Activated naive CD4-positive, alpha-beta T cell treated with Interleukin-2 at 50 U/mL for 16 hours (primary cell): ENCODE measurements at regions not wholly inside any gene's neighbourhood (a gene's known extent, or its start where the extent isn't known, plus 50 kb on each side); places are given as distances from the start of the nearest gene placed in this dataset.
"Not testable (repeated sequence)": the region's sequence is repeated elsewhere in the genome, so short reads cannot be mapped to it uniquely, and the experiment has no call there.

Experiments
- DNase-seq: peaks from one replicate; pipeline ENCODE4 v3.0.0-alpha.2; 2020

DNA sequence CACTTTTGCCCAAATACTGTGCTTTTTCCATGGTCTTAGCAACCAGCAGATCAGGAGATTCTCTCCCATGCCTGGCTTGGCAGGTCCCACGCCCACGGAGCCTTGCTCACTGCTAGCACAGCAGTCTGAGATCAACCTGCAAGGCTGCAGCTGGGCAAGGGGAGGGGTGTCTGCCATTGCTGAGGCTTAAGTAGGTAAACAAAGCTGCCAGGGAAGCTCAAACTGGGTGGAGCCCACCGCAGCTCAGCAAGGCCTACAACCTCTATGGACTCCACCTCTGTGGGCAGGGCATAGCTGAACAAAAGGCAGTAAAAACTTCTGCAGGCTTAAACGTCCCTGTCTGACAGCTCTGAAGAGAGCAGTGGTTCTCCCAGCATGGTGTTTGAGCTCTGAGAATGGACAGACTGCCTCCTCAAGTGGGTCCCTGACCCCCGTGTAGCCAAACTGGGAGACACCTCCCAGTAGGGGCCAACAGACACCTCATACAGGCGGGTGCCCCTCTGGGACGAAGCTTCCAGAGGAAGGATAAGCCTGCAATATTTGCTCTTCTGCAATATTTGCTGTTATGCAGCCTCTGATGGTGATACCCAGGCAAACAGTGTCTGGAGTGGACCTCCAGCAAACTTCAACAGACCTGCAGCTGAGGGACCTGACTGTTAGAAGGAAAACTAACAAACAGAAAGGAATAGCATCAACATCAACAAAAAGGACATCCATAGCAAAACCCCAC, 132.8 kb upstream of the STARD13 start:
- not testable (repeated sequence) for DNase-seq

DNA sequence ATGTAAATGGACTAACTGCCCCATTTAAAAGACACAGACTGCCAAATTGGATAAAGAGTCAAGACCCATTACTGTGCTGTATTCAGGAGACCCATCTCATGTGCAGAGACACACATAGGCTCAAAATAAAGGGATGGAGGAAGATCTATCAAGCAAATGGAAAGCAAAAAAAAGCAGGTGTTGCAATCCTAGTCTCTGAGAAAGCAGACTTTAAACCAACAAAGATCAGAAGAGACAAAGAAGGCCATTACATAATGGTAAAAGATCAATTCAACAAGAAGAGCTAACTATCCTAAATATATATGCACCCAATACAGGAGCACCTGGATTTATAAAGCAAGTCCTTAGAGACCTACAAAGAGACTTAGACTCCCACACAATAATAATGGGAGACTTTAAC, 134.6 kb upstream of the STARD13 start:
- not testable (repeated sequence) for DNase-seq

DNA sequence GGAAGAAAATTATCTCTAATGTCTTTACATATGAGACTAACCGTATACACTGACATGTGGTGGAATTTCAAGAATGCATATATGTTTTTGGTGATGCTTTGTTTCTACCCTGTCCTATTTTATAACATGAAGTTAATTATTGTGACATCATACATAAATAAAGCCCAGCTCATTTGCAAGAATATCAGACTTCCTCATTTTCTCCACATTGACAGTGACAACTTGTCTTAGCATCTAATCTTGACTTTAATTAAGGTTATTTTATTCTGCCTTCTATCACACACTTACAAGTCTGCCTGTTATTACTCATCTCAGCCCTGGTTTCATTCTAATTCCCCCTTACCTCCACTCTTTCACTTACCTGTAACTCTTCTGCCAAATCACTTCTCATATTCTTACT, 140.6 kb upstream of the STARD13 start:
- DNase-seq, result no peak

DNA sequence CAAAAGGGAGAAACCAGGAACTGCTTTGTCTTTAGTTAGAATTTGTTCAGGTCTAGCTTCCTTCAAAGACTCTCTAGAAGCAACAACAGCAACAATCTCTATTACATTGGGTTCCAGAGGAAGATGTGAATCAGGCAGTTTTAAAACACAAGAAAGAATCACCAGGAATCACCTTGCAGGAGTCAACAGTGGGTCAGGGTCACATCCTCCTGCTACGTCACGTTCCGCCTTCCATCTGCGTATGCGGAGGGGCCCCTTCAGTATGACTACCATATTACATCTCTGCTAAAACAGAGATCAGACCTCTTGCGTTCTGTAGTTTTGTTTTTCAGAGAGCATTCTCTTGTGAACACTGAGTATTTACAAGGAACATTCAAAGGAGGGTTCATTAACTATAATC, 147.8 kb upstream of the STARD13 start:
- no peak for DNase-seq

DNA sequence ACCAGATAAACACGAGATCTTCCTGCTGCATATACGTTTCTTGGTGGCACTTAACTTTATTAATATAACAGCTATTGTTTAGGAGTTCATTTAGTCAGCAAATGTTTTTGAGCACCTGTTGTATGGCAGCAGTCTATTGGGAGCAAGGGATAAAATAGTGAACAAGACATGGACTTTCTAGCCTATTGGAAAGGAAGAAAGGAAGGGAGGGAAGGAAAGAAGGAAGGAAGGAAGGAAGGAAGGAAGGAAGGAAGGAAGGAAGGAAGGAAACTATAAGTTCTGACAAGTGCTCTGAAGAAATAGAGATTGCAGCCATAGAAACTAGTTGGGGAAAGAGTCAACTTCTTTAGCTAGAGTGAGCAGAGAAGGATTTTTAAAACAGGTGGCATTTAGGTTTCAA, 149.1 kb upstream of the STARD13 start:
- DNase-seq, result no peak

DNA sequence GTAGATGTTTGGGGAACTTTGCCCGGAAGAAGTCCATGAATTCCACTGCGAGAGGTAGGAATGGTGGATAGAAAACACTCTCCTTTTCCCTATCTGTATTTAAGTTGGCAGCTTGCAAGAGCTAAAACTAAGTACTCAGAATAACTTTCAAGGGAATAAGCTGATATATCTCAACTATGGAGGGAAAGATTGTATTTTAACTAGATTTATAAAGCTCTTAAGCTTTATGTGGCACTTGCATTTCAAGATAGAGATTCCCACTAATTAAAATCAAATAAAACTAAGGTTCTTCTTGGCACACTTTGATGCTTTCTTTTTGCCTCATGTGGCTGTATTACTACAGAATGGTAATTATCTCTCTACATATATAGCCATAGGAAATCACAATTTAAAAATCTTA, 149.7 kb upstream of the STARD13 start:
- DNase-seq, result no peak

DNA sequence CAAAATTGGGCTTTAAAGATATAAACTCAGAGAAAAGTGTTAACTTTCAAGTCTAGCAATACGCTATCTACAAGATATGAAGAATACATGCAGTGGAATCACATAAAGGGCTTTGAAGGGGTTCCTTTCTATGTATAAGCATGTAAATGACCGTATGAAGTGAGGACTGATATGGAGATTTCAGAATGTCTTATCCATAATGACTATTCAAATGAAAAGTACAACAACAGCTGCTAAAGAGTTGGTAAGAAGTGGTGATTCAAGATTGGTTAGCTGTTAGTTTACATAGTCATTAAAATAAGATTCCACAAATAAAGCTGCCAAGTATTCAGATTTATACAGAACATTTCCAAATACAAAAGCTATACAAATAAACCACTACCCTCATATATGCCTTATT, 153.4 kb upstream of the STARD13 start:
- no peak for DNase-seq

DNA sequence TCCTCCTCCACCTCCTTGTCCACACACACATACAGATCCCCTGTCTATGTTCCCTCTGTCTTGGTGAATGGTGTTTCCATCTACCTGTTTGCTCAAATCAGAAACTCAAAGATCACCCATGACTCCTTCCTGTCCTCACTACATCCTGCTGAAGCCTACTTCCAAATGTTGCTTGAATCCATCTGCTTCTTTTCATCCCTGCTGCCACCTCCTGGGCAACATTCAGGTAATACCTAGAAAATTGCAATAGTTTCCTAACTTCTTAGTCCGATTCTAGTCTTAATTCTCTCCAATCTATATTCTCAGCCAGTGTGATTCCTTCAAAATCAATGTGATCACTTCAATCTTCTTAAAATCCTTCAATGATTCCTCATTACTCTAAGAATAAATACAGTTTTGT, 155.5 kb upstream of the STARD13 start:
- no peak for DNase-seq

DNA sequence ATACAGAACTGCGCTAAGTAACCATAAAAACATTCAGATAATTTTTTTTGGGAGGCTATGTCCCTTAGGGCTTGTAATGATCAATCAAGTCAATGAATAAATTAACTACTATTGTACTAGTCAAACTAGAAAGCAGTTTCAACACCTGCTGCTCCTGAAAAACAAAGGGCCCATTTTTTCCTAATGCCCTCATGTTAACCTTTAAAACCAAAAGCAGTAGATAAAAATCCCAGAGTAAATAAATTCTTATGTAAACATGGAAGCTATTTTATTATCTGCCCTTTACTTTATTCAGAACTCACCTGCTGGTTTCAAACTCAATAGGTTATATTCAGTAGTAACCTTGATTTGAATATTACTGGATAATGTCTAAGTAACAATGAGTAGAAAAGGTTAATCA, 159.5 kb upstream of the STARD13 start:
- no peak for DNase-seq

DNA sequence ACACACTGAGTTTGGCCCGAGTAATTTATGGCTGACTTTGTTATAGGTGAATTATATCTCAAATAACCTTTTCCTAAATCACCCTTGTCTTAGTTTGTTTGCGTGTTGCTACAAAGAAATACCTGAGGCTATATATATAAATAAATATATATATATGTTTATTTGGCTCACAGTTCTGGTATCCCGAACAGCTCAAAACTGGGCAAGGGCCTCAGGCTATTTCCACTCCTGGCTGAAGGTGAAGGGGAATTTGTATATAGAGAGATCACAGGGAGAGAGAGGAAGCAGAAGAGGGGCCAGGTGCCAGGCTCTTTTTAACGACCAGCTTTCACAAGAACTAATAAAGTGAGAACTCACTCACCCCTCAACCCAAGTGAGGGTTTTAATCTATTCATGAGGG, 159.9 kb upstream of the STARD13 start:
- no peak for DNase-seq

DNA sequence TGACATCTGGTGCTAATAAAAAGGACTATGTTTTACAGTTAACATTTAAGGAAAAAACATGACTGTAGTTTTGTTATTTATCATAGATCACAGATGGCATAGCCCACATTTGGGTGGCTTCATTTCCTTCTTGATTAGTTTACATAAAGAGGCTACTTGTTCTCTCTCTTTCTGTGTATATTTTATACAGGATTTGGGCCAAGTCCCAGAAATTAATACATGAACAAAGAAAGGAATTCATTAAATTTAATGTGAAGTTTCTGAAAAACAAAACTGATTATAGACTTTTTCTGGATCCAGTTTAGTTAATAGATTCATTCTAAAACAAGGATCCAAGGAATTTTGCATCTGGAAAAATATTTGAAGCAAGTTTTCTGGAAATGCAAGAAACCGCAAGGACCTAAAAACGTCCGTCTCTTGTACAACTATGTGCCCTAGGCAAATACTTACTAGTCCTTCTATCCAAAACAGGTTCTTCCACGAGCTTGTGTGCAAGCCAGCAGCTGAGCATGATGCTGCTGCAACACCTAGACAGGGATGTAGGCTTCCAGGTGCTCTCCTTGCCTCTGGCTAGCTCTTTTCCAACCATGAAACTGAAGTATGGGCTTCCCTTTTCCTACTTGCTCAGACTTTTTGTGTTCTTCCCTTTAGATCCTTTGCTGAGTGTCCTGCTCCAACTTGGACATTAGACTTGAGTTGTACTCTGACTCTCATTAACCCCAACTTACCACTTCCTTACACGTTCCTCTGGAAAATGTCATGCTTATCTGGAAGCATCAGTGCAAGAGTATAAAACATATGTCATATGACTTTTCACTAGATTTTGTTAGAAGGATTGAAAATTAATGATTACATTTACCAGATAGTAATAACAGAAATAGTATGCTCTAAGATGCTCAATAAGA, 161.5 kb upstream of the STARD13 start:
- DNase-seq, result no peak

DNA sequence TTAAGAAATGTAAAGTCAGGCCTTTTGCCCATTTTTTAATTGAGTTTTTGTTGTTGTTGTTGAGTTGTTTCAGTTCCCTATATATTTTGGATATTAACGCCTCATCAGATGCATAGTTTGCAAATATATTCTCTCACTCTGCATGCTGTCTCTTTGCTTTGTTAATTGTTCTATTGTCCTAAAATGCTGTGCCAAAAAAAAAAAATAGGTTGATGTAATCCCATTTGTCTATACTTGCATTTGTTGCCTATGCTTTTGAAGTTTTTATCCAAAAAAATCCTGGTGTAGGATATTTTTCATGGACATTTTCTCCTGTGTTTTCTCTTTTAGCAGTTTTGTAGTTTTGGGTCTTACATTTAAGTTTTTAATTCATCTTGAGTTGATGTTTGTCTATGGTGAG, 163.3 kb upstream of the STARD13 start:
- no peak for DNase-seq

DNA sequence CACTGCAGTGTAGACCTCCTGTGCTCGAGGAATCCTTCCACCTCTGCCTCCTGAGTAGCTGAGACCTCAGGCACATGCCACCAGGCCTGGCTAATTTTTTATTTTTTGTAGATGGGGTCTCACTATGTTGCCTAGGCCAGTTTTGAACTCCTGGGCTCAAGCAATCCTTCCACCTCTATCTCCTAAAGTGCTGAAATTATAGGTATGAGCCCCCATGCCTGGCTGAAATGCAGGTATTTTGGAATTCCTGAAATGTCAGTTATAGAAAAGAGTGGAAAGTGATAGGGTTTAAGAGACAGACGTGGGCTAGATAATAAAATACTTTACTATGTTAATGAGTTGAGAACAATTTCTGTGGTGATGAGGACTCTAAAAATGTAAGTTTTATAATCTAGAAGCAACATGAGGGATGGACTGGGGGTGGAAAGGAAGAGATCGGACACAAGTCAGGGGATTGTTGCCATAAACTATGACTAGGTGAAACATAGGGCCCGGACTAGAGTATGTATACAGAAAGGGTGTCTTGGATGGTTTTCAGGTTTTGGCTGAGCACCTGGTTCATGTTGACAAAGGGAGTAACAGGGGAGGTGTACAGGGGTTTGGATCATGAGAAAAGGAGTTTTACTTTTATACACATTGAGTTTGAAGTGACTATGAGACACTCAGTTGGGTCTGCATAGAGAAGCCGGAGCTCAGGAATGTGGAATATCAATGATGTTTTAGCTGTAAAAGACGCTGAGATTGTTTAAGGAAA, 165.6 kb upstream of the STARD13 start:
- no peak for DNase-seq

DNA sequence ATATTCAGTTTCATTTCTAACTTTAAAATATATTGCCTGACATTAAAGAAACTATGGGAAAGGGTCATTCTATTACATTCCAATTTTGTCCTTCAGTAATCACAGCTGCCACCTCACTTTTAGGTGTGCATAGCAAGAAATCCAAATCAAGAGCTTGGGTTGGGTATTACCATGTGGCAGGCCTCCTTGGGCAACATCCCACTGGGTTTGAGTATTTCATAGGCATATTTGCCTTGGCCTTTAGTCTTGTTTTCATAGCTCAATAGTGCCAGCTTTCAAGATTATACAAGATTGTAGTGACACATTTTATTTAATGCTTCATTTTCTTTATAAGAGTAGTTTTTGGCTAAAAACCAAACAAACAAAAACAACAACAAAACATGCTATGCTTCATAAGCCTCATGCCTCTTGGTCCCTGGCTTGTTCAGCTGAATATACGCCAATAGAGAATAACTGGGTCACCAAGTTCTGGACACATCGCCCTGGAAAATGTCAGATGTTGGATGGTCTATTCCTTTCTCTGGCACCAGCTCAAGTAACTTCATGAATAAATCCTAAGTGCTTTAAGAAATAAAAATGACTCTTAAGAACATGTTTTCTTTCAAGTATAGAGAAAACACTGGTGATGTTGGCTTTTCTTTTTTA, 167.4 kb upstream of the STARD13 start:
- DNase-seq, result no peak

DNA sequence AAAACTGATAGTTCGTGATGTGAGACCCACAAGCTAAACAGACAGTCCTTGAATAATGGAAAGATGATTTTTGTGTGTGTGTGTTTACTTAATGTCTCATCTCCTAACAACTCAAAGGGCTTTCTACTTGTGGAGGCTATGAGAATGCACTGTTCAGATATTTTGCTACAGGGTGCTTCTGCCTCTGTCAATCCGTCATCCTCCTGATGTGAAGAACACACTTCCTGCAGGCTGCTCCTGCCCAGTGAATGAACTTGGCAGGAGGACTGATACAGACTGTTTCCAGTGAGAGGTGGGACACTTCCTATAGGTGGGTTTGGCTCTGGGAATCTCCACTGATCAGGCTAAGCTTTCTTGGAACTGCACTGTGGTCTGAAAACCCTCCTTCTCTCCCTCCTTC, 168.4 kb upstream of the STARD13 start:
- DNase-seq, result no peak

DNA sequence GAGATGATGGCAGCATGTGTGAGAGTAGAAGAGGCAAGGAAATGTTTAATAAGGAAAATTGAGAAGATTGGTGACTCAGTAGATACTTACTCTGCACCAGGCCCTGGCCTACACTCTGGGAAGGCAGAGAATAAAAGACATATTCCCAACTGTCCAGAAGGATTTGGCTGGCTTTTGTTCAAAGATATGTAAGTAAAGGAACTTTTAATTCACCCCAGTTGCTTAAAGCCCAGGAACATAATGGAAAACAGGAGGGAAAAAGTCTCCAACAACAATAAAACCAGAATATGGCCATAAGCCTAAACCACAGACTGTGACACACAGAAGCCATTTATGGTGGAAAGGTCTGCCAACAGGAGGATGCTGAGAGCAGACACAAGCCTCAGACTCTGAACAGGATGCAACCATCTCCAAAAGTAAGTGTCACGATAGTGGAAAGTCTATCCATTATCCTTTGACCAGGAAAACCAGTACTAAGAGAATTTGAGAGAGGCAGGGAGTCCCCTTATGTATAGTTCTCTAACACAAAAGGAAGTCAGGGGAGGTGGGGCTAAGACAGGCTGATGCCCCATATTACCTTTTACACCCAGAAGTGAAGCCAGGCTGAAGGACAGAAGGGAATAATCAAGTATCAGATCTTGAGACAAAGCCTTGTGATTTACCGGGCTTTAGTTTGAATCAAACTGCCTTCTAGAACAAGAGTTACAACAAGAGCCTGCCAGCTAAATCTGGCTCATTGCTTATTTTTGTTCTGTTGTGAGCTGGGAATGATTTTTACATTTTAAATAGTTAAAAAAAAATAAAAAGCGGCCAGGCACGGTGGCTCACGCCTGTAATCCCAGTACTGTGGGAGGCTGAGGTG, 169.5 kb upstream of the STARD13 start:
- no peak for DNase-seq

DNA sequence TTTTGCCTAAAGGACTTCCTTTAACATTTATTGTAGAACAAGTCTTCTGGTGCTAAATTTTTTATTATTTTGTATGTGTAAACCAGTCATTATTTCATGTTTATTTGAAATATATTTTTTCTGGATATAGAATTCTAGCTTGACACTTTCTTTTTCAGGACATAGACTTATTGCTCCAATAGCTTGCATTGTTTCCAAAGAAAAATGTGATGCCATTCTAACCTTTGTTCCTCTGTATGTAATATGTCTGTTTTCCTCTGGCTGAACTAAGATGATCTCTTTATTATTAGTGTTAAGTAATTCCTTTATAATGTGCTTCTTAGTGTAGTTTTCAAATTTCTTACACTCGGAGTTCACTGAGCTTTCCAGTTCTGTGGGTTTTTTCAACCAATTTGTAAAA, 174.1 kb upstream of the STARD13 start:
- DNase-seq, result no peak

DNA sequence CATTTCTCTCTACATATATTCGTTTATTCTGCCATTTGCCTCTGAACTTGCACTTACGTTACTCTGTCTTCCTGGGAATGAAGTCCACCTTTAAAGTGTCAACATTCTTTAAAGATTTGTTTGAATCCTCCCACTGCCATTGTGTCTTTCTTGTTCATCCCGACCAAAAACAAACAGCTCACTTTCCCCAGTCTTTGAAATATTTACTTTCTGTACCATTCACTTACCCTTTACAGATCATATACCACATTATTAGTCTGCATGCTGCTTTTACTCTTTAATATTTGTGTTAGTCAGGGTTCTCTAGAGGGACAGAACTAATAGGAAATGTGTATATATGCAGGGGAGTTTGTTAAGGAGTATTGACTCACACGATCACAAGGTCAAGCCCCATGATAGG, 176.6 kb upstream of the STARD13 start:
- no peak for DNase-seq

DNA sequence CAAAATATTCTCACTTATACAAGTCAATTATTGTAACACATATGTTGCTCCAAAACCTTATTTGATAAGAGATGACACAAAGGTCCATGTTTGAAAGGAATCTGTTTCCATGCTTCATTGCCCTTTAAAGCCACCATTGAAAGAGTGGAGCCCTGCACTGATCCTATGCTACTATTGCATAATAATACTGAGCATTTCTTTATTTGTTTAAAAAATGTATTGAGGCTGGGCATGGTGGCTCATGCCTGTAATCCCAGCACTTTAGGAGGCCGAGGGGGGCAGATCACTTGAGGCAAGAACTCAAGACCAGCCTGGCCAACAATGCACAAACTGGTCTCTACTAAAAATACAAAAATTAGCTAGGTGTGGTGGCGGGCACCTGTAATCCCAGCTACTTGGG, 178.8 kb upstream of the STARD13 start:
- no peak for DNase-seq

DNA sequence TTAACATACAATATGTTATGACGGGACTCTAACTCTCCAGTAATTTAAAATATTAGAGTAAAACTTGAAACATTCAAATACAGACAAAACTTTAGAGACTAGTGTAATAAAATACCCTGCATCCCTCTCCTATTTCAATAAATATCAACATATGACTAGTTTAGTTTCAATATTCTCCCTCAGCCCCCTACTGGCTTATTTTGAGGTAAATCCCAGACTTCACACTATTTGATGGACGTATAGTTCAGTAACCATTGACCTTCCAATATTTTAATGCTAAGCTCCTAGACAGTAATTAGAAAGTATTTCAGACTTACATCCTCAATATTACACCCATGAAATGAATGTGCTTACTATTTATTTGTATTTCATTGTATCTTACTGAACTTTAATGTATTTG, 180.7 kb upstream of the STARD13 start:
- no peak for DNase-seq

DNA sequence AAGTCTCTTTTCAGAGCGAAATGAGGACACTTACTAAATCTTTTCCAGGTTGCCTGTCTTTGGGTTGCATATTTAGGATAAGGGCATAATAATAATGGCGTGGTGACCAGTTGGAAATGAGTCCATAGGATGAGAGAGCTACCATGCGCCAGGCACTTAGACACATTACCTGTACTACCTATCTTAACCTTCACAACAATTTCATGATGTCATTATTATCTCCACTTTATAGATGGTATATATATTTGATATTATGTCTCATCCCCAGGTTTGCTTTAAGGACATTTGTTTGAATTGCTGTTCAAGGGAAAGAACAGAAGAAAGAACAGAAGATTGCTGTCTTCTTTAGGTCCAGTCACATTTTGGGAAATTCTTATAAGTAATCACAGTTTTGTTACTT, 182.0 kb upstream of the STARD13 start:
- no peak for DNase-seq

DNA sequence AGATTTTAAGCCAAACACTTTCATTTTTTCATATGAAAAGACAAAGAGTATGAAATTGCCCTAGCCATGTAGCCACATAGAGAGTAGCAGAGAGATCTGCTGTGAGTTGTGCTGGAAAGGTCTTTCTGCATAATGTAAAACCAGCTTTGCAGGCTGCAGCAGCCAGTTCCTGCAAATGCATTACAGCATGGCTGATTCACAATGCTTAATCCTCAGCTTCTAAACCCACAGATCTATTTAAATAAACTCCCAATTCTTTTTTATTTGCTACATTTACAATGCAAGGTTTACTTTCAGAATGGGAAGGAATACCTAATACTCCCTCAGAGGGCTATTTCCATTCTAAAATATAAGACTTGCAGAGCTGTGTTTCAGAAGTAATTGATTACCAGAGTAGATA, 185.6 kb upstream of the STARD13 start:
- DNase-seq, result no peak
